GM12878 (cell line): ENCODE measurements at regions not wholly inside any gene's neighbourhood (a gene's known extent, or its start where the extent isn't known, plus 50 kb on each side); places are given as distances from the start of the nearest gene placed in this dataset.
A peak's percentile ranks its signal among the peaks of the same experiment; 100 is the strongest.

Source experiments
- ATAC-seq: fragments of 200-7000 bp; cut with Tn5 transposase; 3 replicates; pipeline ENCODE4 v1.9.1; 2020; ENCODE audit warnings: mild to moderate bottlenecking, moderate library complexity
- BruUV-seq: library from RNA; stranded (reverse); fragments of 400-500 nt; replicated peaks from 2 replicates; lab custom pipeline; 2021; lab: Mats Ljungman, UMichigan
- CTCF ChIA-PET: fragments of 300-600 bp; sonication (Branson Sonifier 250); formaldehyde crosslinking; extraction: SDS; loops from one replicate; lab custom pipeline; 2021; ENCODE audit warnings: inconsistent platforms; lab: Yijun Ruan, JAX
- POLR2A ChIA-PET: fragments of 350-600 bp; formaldehyde crosslinking; extraction: SDS; loops from one replicate; lab custom pipeline; 2021; ENCODE audit warnings: inconsistent platforms; lab: Charles Lee
- RAD21 ChIA-PET: fragments of 300-600 bp; sonication (Branson Sonifier 250); formaldehyde crosslinking; loops from one replicate; lab custom pipeline; 2023; ENCODE audit warnings: antibody characterized with exemption; ENCODE audit not compliant: unreplicated experiment; lab: Charles Lee
- SMC1A ChIA-PET: fragments of 300-600 bp; sonication (Branson Sonifier 250); formaldehyde crosslinking; loops from one replicate; lab custom pipeline; 2023; ENCODE audit not compliant: unreplicated experiment, uncharacterized antibody; lab: Charles Lee
- DNase-seq: peaks from one replicate; pipeline ENCODE4 v3.0.0-alpha.2; 2011; ENCODE audit warnings: low read depth, low spot score
- FAIRE-seq: peaks from 3 replicates; lab custom pipeline; 2011; peaks lifted over from hg19 to GRCh38; lab: Jason Lieb, UNC
- H2AFZ ChIP-seq: 2 replicates; pipeline ENCODE4 v1.6.0; 2011; ENCODE audit warnings: low read depth, low read length, control low read depth; ENCODE audit not compliant: control insufficient read depth
- H3K27ac ChIP-seq: 2 replicates; pipeline ENCODE4 v1.5.1; 2011; ENCODE audit warnings: control low read depth; ENCODE audit not compliant: control insufficient read depth, insufficient read depth
- H3K27me3 ChIP-seq, 2 experiments: replicated peaks in 1 of 2; 2 replicates each; pipeline versions ENCODE4 v1.6.0 to v1.6.1; 2011; ENCODE audit warnings: low read length in 1 of 2; ENCODE audit not compliant: control insufficient read depth in 2 of 2, insufficient read depth in 2 of 2
- H3K36me3 ChIP-seq, 2 experiments: 2 replicates each; pipeline ENCODE4 v1.5.1; 2011; ENCODE audit warnings: low read length in 1 of 2; ENCODE audit not compliant: control insufficient read depth in 2 of 2, insufficient read depth in 2 of 2
- H3K4me1 ChIP-seq: 2 replicates; pipeline ENCODE4 v1.6.1; 2011; ENCODE audit warnings: mild to moderate bottlenecking, low read length, moderate library complexity, mixed read lengths; ENCODE audit not compliant: control insufficient read depth, insufficient read depth
- H3K4me2 ChIP-seq: 2 replicates; pipeline ENCODE4 v1.6.0; 2011; ENCODE audit warnings: control low read depth; ENCODE audit not compliant: control insufficient read depth, insufficient read depth
- H3K4me3 ChIP-seq: fragments of 200-600 bp; sonication (generic); 2 replicates; pipeline ENCODE4 v1.5.1; 2016
- H3K79me2 ChIP-seq: 2 replicates; pipeline ENCODE4 v1.6.0; 2011; ENCODE audit warnings: low read length; ENCODE audit not compliant: control insufficient read depth, insufficient read depth
- H3K9ac ChIP-seq: 2 replicates; pipeline ENCODE4 v1.8.0; 2011; ENCODE audit warnings: low read length, control low read depth, mixed read lengths; ENCODE audit not compliant: control insufficient read depth, insufficient read depth
- H3K9me3 ChIP-seq: replicated peaks from 3 replicates; pipeline ENCODE4 v1.5.1; 2011; ENCODE audit warnings: mild to moderate bottlenecking, low read length; ENCODE audit not compliant: control insufficient read depth, insufficient read depth
- H4K20me1 ChIP-seq: 2 replicates; pipeline ENCODE4 v1.6.0; 2011; ENCODE audit not compliant: control insufficient read depth, insufficient read depth
- BCL3 ChIP-seq: IDR thresholded peaks from 2 replicates; pipeline ENCODE4 v1.6.1; 2011; ENCODE audit warnings: borderline replicate concordance, low read depth, mild to moderate bottlenecking, moderate library complexity, low read length; ENCODE audit not compliant: insufficient read depth, poor library complexity, severe bottlenecking
- CBFB ChIP-seq: IDR thresholded peaks from 2 replicates; pipeline ENCODE4 v1.6.1; 2016; ENCODE audit warnings: antibody characterized with exemption, low read depth
- CEBPZ ChIP-seq: fragments of 150-350 bp; IDR thresholded peaks from 2 replicates; pipeline ENCODE4 v1.6.1; 2016; ENCODE audit warnings: low read depth, low read length
- CTCF ChIP-seq, 3 experiments: IDR thresholded peaks in 2 of 3; conservative IDR thresholded peaks in 1 of 3; 2 replicates each; pipeline ENCODE4 v1.5.1; 2011; ENCODE audit warnings: low read depth in 3 of 3, low read length in 3 of 3, mild to moderate bottlenecking in 3 of 3, control low read depth in 2 of 3, moderate library complexity in 2 of 3, inconsistent platforms in 1 of 3, mixed read lengths in 1 of 3; ENCODE audit not compliant: control insufficient read depth in 2 of 3, insufficient read depth in 1 of 3; ENCODE audit errors: extremely low read depth in 1 of 3
- MYC ChIP-seq: IDR thresholded peaks from 2 replicates; pipeline ENCODE4 v1.6.1; 2011; ENCODE audit warnings: mild to moderate bottlenecking, low read length, moderate library complexity, inconsistent platforms; ENCODE audit not compliant: insufficient read depth, insufficient replicate concordance, insufficient read length, severe bottlenecking
- NR2C1 ChIP-seq: fragments of 450-650 bp; IDR thresholded peaks from 2 replicates; pipeline ENCODE4 v1.6.1; 2017; ENCODE audit warnings: antibody characterized with exemption, mild to moderate bottlenecking, moderate library complexity
- PRDM15 ChIP-seq: fragments of 450-650 bp; formaldehyde crosslinking; IDR thresholded peaks from 2 replicates; pipeline ENCODE4 v1.4.0; 2020; ENCODE audit warnings: mild to moderate bottlenecking, moderate library complexity
- RAD21 ChIP-seq: IDR thresholded peaks from 2 replicates; pipeline ENCODE4 v1.6.1; 2011; ENCODE audit warnings: mild to moderate bottlenecking, low read depth, low read length, moderate library complexity; ENCODE audit not compliant: insufficient read depth
- SMARCA5 ChIP-seq: fragments of 450-650 bp; IDR thresholded peaks from 2 replicates; pipeline ENCODE4 v1.6.1; 2017; ENCODE audit warnings: mild to moderate bottlenecking
- SMC3 ChIP-seq: IDR thresholded peaks from 2 replicates; pipeline ENCODE4 v1.6.1; 2011; ENCODE audit warnings: low read length, improper control_type of control experiment, borderline replicate concordance
- ZNF274 ChIP-seq: IDR thresholded peaks from one replicate; pipeline ENCODE4 v1.8.0; 2011; ENCODE audit not compliant: insufficient read length, insufficient read depth
- WGBS: methylation state at CpG from one replicate; pipeline ENCODE4 v1.1.6; 2016; ENCODE audit warnings: low lambda C conversion rate; ENCODE audit not compliant: insufficient replicate concordance, insufficient coverage; ENCODE audit errors: missing lambda C conversion rate; 5-methylcytosine and 5-hydroxymethylcytosine counted together
- in situ Hi-C: fragments of 300-500 bp; cut with MboI; formaldehyde crosslinking; loops from 9 replicates; pipeline ENCODE4 v1.14.3; 2018; ENCODE audit warnings: mixed read lengths
- intact Hi-C: fragments of 100-400 bp; cut with micrococcal nuclease; formaldehyde crosslinking; loops from one replicate; pipeline ENCODE4 v1.14.2; 2022; ENCODE audit not compliant: unreplicated experiment

GRCh38 chr6:2353412-2354137 lies 108.2 kb upstream of the GMDS start:
- 64% methylated on average over 10 of the region's 10 CpGs for WGBS
- CTCF ChIA-PET: interaction anchor here (0.7 to 6.8 kb wide), 27 partner anchors 10 to 756 kb away, joined by 3 to 177 read pairs (median 4); no protein-coding TSS in a partner anchor
- no peak overlapping the region for H3K9ac ChIP-seq
- no peaks in the 10 kb centered on the region for H3K79me2 ChIP-seq
- peak; percentile 73 for ATAC-seq
- in situ Hi-C loops: loop anchor here (5.0 to 10.0 kb wide), 3 partner anchors 146 to 761 kb away; no protein-coding TSS in a partner anchor
- no peaks in the 10 kb centered on the region for H3K36me3 ChIP-seq
- no TSS peak for BruUV-seq
- no peaks in the 10 kb centered on the region for H3K4me1 ChIP-seq
- H3K27me3 ChIP-seq: no peaks in the 10 kb centered on the region
- POLR2A ChIA-PET: no interaction called here
- H3K4me3 ChIP-seq: no peak overlapping the region
- peak; percentile 8 for DNase-seq
- FAIRE-seq: peak; percentile 78
- no peaks in the 10 kb centered on the region for H4K20me1 ChIP-seq
- RAD21 ChIA-PET: interaction anchor here (0.7 to 2.1 kb wide), 18 partner anchors 10 to 758 kb away, joined by 3 to 74 read pairs (median 3); no protein-coding TSS in a partner anchor
- H3K27ac ChIP-seq: no peak overlapping the region
- intact Hi-C loops: loop anchor here (1.0 to 5.0 kb wide), 4 partner anchors 144 to 757 kb away; no protein-coding TSS in a partner anchor
- no peaks in the 10 kb centered on the region for H3K9me3 ChIP-seq
- SMC1A ChIA-PET: interaction anchor here (0.6 to 2.8 kb wide), 29 partner anchors 71 to 758 kb away, joined by 3 to 56 read pairs (median 4); no protein-coding TSS in a partner anchor
- H2AFZ ChIP-seq: no peak overlapping the region
- no peak overlapping the region for H3K4me2 ChIP-seq
- TF ChIP-seq RAD21: peak; percentile 89
- TF ChIP-seq CTCF (IDR thresholded peaks at IDR 0.05 in 2 of 3, conservative IDR thresholded peaks at IDR 0.05 in 1 of 3; ENCODE audit: control insufficient read depth in 2 of 3, extremely low read depth in 1 of 3, insufficient read depth in 1 of 3, low read depth in 3 of 3, low read length in 3 of 3): peak; percentile 70 to 83 (median 78); a peak in 5 of 6 replicates
- no peak for TF ChIP-seq CEBPZ
- TF ChIP-seq CBFB: no peak
- TF ChIP-seq ZNF274: no peak
- TF ChIP-seq SMARCA5: no peak
- no peak for TF ChIP-seq PRDM15 (CRISPR knock-in tag)
- no peak for TF ChIP-seq NR2C1
- TF ChIP-seq BCL3: no peak
- TF ChIP-seq MYC: no peak
- TF ChIP-seq SMC3: peak; percentile 85
